Smooth muscle cell (in vitro differentiated cells): ENCODE measurements at regions not wholly inside any gene's neighbourhood (a gene's known extent, or its start where the extent isn't known, plus 50 kb on each side); places are given as distances from the start of the nearest gene placed in this dataset.

Experiments used
- DNase-seq: peaks from one replicate; lab custom pipeline; 2025; ENCODE audit not compliant: unreplicated experiment; lab: John Stamatoyannopoulos, UW
- H2AFZ ChIP-seq: fragments of 200-600 bp; sonication (generic); 2 replicates; pipeline ENCODE4 v1.6.0; 2016; ENCODE audit warnings: antibody characterized with exemption, low read depth, mild to moderate bottlenecking
- H3F3A ChIP-seq: fragments of 200-600 bp; sonication (generic); 2 replicates; pipeline ENCODE4 v1.6.0; 2017; ENCODE audit warnings: antibody characterized with exemption, low read depth
- H3K27ac ChIP-seq: fragments of 200-600 bp; sonication (generic); 2 replicates; pipeline ENCODE4 v1.5.1; 2016; ENCODE audit warnings: low read depth, mild to moderate bottlenecking
- H3K27me3 ChIP-seq: fragments of 200-600 bp; sonication (generic); 2 replicates; pipeline ENCODE4 v1.6.1; 2016; ENCODE audit warnings: low read depth, mild to moderate bottlenecking
- H3K36me3 ChIP-seq: fragments of 200-600 bp; sonication (generic); 2 replicates; pipeline ENCODE4 v1.5.1; 2016; ENCODE audit warnings: low read depth
- H3K4me1 ChIP-seq: fragments of 200-600 bp; sonication (generic); 2 replicates; pipeline ENCODE4 v1.5.1; 2016; ENCODE audit warnings: low read depth
- H3K4me2 ChIP-seq: fragments of 200-600 bp; sonication (generic); 2 replicates; pipeline ENCODE4 v1.6.0; 2016; ENCODE audit warnings: mild to moderate bottlenecking
- H3K4me3 ChIP-seq: fragments of 200-600 bp; sonication (generic); 2 replicates; pipeline ENCODE4 v1.5.1; 2016; ENCODE audit warnings: mild to moderate bottlenecking
- H3K79me2 ChIP-seq: fragments of 200-600 bp; sonication (generic); 2 replicates; pipeline ENCODE4 v1.6.0; 2016; ENCODE audit warnings: low read depth, mild to moderate bottlenecking
- H3K9ac ChIP-seq: fragments of 200-600 bp; sonication (generic); 2 replicates; pipeline ENCODE4 v1.6.0; 2016; ENCODE audit warnings: low read depth
- H3K9me3 ChIP-seq: fragments of 200-600 bp; sonication (generic); replicated peaks from 2 replicates; pipeline ENCODE4 v1.5.1; 2016; ENCODE audit warnings: low read depth
- H4K20me1 ChIP-seq: fragments of 200-600 bp; sonication (generic); 2 replicates; pipeline ENCODE4 v1.6.0; 2016; ENCODE audit warnings: low read depth
- WGBS: methylation state at CpG from one replicate; pipeline ENCODE4 v1.1.7; 2016; ENCODE audit warnings: low lambda C conversion rate; 5-methylcytosine and 5-hydroxymethylcytosine counted together
- TF ChIP-seq, protein P1 (sequence below): fragments of 200-600 bp; sonication (generic); IDR thresholded peaks from 2 replicates; pipeline ENCODE4 v1.5.1; 2017; ENCODE audit warnings: borderline replicate concordance, mild to moderate bottlenecking, antibody characterized with exemption; ENCODE audit not compliant: insufficient read depth, poor library complexity, severe bottlenecking

DNA sequence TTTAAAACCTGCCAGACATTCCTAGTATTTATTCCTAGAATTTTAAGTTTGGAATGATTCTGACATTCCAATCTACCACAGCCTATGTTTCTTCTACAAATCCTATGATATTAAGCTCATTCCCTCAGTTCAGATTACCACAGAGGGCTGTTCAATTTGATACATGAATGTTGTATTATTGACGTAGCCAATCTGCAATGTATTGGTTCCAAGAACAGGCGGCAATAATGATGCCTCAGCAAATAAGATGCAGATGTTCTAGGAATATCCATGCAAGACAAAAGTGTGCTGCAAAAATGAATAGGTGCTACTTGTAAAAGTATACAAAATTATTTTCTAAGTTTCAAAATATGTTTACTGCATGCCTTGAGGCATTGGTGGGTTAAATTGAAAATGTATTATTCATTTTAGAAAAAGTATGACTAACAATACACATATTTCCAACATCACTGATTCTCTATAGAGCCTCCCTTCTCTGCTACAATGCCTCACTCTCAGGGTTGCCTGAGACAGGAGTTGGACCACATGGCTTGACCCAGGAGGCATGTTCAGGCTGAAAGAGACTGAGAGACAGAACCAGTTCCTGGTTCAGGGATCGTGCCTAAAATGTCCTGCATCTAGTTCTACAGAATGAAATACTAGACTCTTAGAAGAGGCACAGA is 94.1 kb upstream of the CREB5 start:
- Histone ChIP-seq H3K27me3 (no peaks in the 10 kb centered on the region), H3K79me2 (no peaks in the 10 kb centered on the region), H3K9ac (no peak overlapping the region), H3K36me3 (no peaks in the 10 kb centered on the region), H4K20me1 (no peaks in the 10 kb centered on the region), H3K4me2 (no peak overlapping the region), H3K27ac (no peak overlapping the region), H3K4me3 (no peak overlapping the region), H2AFZ (no peak overlapping the region), H3F3A (peaks cover 15% of the 10 kb centered on the region), H3K9me3 (no peaks in the 10 kb centered on the region), H3K4me1 (no peaks in the 10 kb centered on the region)
- TF ChIP-seq, protein P1, sequence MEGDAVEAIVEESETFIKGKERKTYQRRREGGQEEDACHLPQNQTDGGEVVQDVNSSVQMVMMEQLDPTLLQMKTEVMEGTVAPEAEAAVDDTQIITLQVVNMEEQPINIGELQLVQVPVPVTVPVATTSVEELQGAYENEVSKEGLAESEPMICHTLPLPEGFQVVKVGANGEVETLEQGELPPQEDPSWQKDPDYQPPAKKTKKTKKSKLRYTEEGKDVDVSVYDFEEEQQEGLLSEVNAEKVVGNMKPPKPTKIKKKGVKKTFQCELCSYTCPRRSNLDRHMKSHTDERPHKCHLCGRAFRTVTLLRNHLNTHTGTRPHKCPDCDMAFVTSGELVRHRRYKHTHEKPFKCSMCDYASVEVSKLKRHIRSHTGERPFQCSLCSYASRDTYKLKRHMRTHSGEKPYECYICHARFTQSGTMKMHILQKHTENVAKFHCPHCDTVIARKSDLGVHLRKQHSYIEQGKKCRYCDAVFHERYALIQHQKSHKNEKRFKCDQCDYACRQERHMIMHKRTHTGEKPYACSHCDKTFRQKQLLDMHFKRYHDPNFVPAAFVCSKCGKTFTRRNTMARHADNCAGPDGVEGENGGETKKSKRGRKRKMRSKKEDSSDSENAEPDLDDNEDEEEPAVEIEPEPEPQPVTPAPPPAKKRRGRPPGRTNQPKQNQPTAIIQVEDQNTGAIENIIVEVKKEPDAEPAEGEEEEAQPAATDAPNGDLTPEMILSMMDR = no peak
- no peak for DNase-seq
- 96% methylated on average over 3 of the region's 3 CpGs for WGBS

DNA sequence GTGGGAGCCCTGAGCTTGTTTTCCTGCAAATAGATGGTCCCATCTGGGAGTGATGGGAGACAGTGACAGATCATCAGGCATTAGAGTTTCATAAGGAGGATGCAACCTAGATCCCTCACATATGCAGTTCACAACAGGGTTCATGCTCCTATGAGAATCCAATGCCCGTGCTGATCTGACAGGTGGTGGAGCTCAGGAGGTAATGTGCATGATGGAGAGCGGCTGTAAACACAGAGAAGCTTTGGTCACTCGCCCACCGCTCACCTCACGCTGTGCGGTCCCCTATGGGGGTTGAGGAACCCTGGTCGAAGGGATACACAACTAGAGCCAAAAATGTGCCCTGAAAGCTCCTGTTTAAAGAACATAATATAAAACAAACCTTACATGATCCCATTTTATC is 88.5 kb upstream of the CREB5 start:
- Histone ChIP-seq H3F3A (no peaks in the 10 kb centered on the region), H3K4me1 (no peaks in the 10 kb centered on the region), H3K9me3 (no peaks in the 10 kb centered on the region), H3K27me3 (peaks cover 5% of the 10 kb centered on the region), H3K4me2 (no peak overlapping the region), H2AFZ (no peak overlapping the region), H3K9ac (no peak overlapping the region), H3K79me2 (no peaks in the 10 kb centered on the region), H4K20me1 (no peaks in the 10 kb centered on the region), H3K36me3 (no peaks in the 10 kb centered on the region), H3K4me3 (no peak overlapping the region), H3K27ac (no peak overlapping the region)
- DNase-seq = no peak
- TF ChIP-seq, protein P1 = no peak
- WGBS = 96% methylated on average over 7 of the region's 7 CpGs

DNA sequence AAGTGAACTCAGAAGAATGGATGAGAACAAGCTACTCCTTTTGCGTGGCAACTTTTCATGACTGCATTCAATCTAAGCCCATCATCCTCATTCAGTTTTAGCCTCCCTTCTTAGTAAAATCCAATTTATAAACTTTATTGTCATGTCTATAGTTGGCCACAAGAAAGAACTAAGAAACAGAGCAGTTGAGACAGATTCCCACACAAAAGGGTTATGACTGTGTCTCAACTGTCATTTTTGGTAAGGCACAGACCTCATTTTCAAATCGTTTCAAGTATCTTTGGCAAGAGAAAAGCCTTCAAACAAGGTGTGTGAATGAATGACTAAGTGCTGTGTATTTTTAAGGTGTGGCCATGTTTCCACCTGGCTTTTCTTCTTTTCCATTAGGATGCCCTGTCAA is 84.2 kb upstream of the CREB5 start:
- H3K9ac ChIP-seq = no peak overlapping the region
- no peaks in the 10 kb centered on the region for H3K4me1 ChIP-seq
- H3K36me3 ChIP-seq = no peaks in the 10 kb centered on the region
- peaks cover 11% of the 10 kb centered on the region for H3K27me3 ChIP-seq
- no peak overlapping the region for H3K27ac ChIP-seq
- H3K4me2 ChIP-seq = no peak overlapping the region
- H2AFZ ChIP-seq = no peak overlapping the region
- H3K9me3 ChIP-seq = no peaks in the 10 kb centered on the region
- H4K20me1 ChIP-seq = no peaks in the 10 kb centered on the region
- TF ChIP-seq, protein P1 = no peak
- no peak overlapping the region for H3K4me3 ChIP-seq
- H3K79me2 ChIP-seq = no peaks in the 10 kb centered on the region
- DNase-seq = no peak
- WGBS = 78% methylated on average over 2 of the region's 2 CpGs
- no peaks in the 10 kb centered on the region for H3F3A ChIP-seq
